GM23338 (cell line): ENCODE measurements at regions not wholly inside any gene's neighbourhood (a gene's known extent, or its start where the extent isn't known, plus 50 kb on each side); places are given as distances from the start of the nearest gene placed in this dataset.

Source experiments
- ATAC-seq: fragments of 200-7000 bp; cut with Tn5 transposase; 3 replicates; pipeline ENCODE4 v1.9.1; 2020
- DNase-seq: peaks from one replicate; pipeline ENCODE4 v3.0.0-alpha.2; 2015; ENCODE audit warnings: low spot score
- H2AFZ ChIP-seq: fragments of 200-600 bp; sonication (generic); 2 replicates; pipeline ENCODE4 v1.8.0; 2016; ENCODE audit warnings: antibody characterized with exemption, mild to moderate bottlenecking, moderate library complexity
- H3F3A ChIP-seq: fragments of 200-600 bp; sonication (generic); replicated peaks from 2 replicates; pipeline ENCODE4 v1.8.0; 2017; ENCODE audit warnings: antibody characterized with exemption, mixed run types, low read depth
- H3K27ac ChIP-seq: fragments of 200-600 bp; sonication (generic); 2 replicates; pipeline ENCODE4 v1.6.1; 2016; ENCODE audit warnings: low read depth
- H3K27me3 ChIP-seq: fragments of 200-600 bp; sonication (generic); 2 replicates; pipeline ENCODE4 v1.8.0; 2016; ENCODE audit warnings: mild to moderate bottlenecking, mixed run types, moderate library complexity; ENCODE audit not compliant: insufficient read depth
- H3K36me3 ChIP-seq: fragments of 200-600 bp; sonication (generic); 2 replicates; pipeline ENCODE4 v1.8.0; 2016; ENCODE audit warnings: mild to moderate bottlenecking; ENCODE audit not compliant: insufficient read depth
- H3K4me1 ChIP-seq: fragments of 200-600 bp; sonication (generic); 2 replicates; pipeline ENCODE4 v1.8.0; 2016; ENCODE audit warnings: mild to moderate bottlenecking, moderate library complexity; ENCODE audit not compliant: insufficient read depth
- H3K4me2 ChIP-seq: fragments of 200-600 bp; sonication (generic); 2 replicates; pipeline ENCODE4 v1.7.1; 2017; ENCODE audit warnings: mixed run types
- H3K4me3 ChIP-seq: fragments of 200-600 bp; sonication (generic); 2 replicates; pipeline ENCODE4 v1.6.1; 2016; ENCODE audit warnings: mixed run types
- H3K79me2 ChIP-seq: fragments of 200-600 bp; sonication (generic); replicated peaks from 2 replicates; pipeline ENCODE4 v1.8.0; 2017; ENCODE audit warnings: mild to moderate bottlenecking; ENCODE audit not compliant: insufficient read depth
- H3K9me2 ChIP-seq: fragments of 200-600 bp; sonication (generic); 2 replicates; pipeline ENCODE4 v1.8.0; 2017; ENCODE audit not compliant: insufficient read depth
- H4K20me1 ChIP-seq: fragments of 200-600 bp; sonication (generic); replicated peaks from 2 replicates; pipeline ENCODE4 v1.8.0; 2017; ENCODE audit warnings: mild to moderate bottlenecking; ENCODE audit not compliant: insufficient read depth
- H3K27ac Mint-ChIP-seq: 2 replicates; pipeline ENCODE4 v1.8.0; 2020; ENCODE audit warnings: inconsistent platforms, mild to moderate bottlenecking, moderate library complexity, mixed read lengths
- H3K27me3 Mint-ChIP-seq: 3 replicates; pipeline ENCODE4 v1.8.0; 2022; ENCODE audit warnings: low read depth, mild to moderate bottlenecking, moderate library complexity, mixed read lengths, inconsistent platforms; ENCODE audit not compliant: insufficient read depth, poor library complexity
- H3K36me3 Mint-ChIP-seq: 3 replicates; pipeline ENCODE4 v1.8.0; 2021; ENCODE audit warnings: low read depth, mild to moderate bottlenecking, inconsistent platforms, moderate library complexity, mixed read lengths
- H3K4me1 Mint-ChIP-seq: 3 replicates; pipeline ENCODE4 v1.8.0; 2020; ENCODE audit warnings: mild to moderate bottlenecking, inconsistent platforms, mixed read lengths
- H3K4me3 Mint-ChIP-seq: 3 replicates; pipeline ENCODE4 v1.8.0; 2021; ENCODE audit warnings: moderate library complexity, mild to moderate bottlenecking, inconsistent platforms, mixed read lengths
- H3K9me3 Mint-ChIP-seq: 3 replicates; pipeline ENCODE4 v1.8.0; 2020; ENCODE audit warnings: moderate library complexity, mild to moderate bottlenecking, inconsistent platforms, mixed read lengths
- CREB1 ChIP-seq: fragments of 250-450 bp; sonication (Bioruptor Pico); IDR thresholded peaks from 2 replicates; pipeline ENCODE4 v1.5.0; 2020; ENCODE audit warnings: low read depth, mild to moderate bottlenecking, moderate library complexity
- CTCF ChIP-seq, 2 experiments: fragments of 200-600 bp in 1 of 2; sonication (generic) in 1 of 2; conservative IDR thresholded peaks; 2 replicates each; pipeline versions ENCODE4 v1.5.1 to v1.6.1; 2016 to 2017; ENCODE audit warnings: antibody characterized with exemption in 2 of 2, low read depth in 2 of 2, mild to moderate bottlenecking in 2 of 2, moderate library complexity in 1 of 2
- ETS1 ChIP-seq: IDR thresholded peaks from 2 replicates; pipeline ENCODE4 v1.6.1; 2016; ENCODE audit warnings: antibody characterized with exemption
- EZH2 ChIP-seq: fragments of 200-600 bp; sonication (generic); IDR thresholded peaks from one replicate; pipeline ENCODE4 v1.8.0; 2017; ENCODE audit warnings: antibody characterized with exemption, mild to moderate bottlenecking, low read depth; ENCODE audit not compliant: unreplicated experiment
- EZH2phosphoT487 ChIP-seq: fragments of 200-600 bp; sonication (generic); IDR thresholded peaks from one replicate; pipeline ENCODE4 v1.8.1; 2018; ENCODE audit warnings: antibody characterized with exemption; ENCODE audit not compliant: unreplicated experiment
- NANOG ChIP-seq: IDR thresholded peaks from 2 replicates; pipeline ENCODE4 v1.6.1; 2016; ENCODE audit warnings: antibody characterized with exemption, borderline replicate concordance
- POLR2AphosphoS5 ChIP-seq: IDR thresholded peaks from 2 replicates; pipeline ENCODE4 v1.6.1; 2016; ENCODE audit warnings: antibody characterized with exemption, low read depth
- REST ChIP-seq: IDR thresholded peaks from one replicate; pipeline ENCODE4 v1.6.1; 2018; ENCODE audit warnings: antibody characterized with exemption; ENCODE audit not compliant: unreplicated experiment
- STAT1 ChIP-seq: IDR thresholded peaks from one replicate; pipeline ENCODE4 v1.6.1; 2016; ENCODE audit warnings: antibody characterized with exemption; ENCODE audit not compliant: unreplicated experiment
- ZNF114 ChIP-seq: fragments of 250-450 bp; sonication (Bioruptor Pico); IDR thresholded peaks from 2 replicates; pipeline ENCODE4 v1.5.0; 2020; ENCODE audit warnings: mild to moderate bottlenecking, moderate library complexity
- ZNF331 ChIP-seq: fragments of 250-450 bp; sonication (Bioruptor Pico); IDR thresholded peaks from 2 replicates; pipeline ENCODE4 v1.5.0; 2020; ENCODE audit warnings: low read depth, mild to moderate bottlenecking, moderate library complexity
- ZNF462 ChIP-seq: fragments of 250-450 bp; sonication (Bioruptor Pico); IDR thresholded peaks from 2 replicates; pipeline ENCODE4 v1.5.0; 2020; ENCODE audit warnings: mild to moderate bottlenecking, moderate library complexity

- TF ChIP-seq CTCF (conservative IDR thresholded peaks at IDR 0.05; ENCODE audit: low read depth in 2 of 2), result no peak
- TF ChIP-seq CREB1 (CRISPR knock-in tag), result no peak
- TF ChIP-seq STAT1, result no peak
- no peak for TF ChIP-seq ETS1
- TF ChIP-seq POLR2AphosphoS5, result no peak
- TF ChIP-seq ZNF331 (CRISPR knock-in tag), result no peak
Observed at GRCh38 chr18:22045221-22045918, 124.0 kb upstream of the GATA6 start (continued).

GRCh38 chr18:22046473-22046872, 122.9 kb upstream of the GATA6 start:
- Histone ChIP-seq H3F3A (no peaks in the 10 kb centered on the region), H3K4me2 (no peak overlapping the region), H3K27me3 (no peaks in the 10 kb centered on the region), H2AFZ (no peak overlapping the region), H3K27ac (no peak overlapping the region), H3K9me2 (no peaks in the 10 kb centered on the region), H3K4me3 (no peak overlapping the region), H4K20me1 (no peaks in the 10 kb centered on the region), H3K36me3 (no peaks in the 10 kb centered on the region), H3K4me1 (peaks cover 6% of the 10 kb centered on the region; the same call in 1 of the 2 replicates), H3K79me2 (no peaks in the 10 kb centered on the region)
- DNase-seq (no peak), ATAC-seq (no peak)
- peaks cover 12% of the 10 kb centered on the region; the same call in 2 of the 3 replicates for H3K4me1 Mint-ChIP-seq
- no peaks in the 10 kb centered on the region for H3K36me3 Mint-ChIP-seq
- no peak overlapping the region for H3K27ac Mint-ChIP-seq
- no peak overlapping the region for H3K4me3 Mint-ChIP-seq
- no peaks in the 10 kb centered on the region for H3K27me3 Mint-ChIP-seq
- no peaks in the 10 kb centered on the region for H3K9me3 Mint-ChIP-seq
- TF ChIP-seq EZH2phosphoT487, result no peak
- TF ChIP-seq EZH2, result no peak
- no peak for TF ChIP-seq ZNF114 (CRISPR knock-in tag)
- TF ChIP-seq ZNF462 (CRISPR knock-in tag), result no peak
- no peak for TF ChIP-seq NANOG
- TF ChIP-seq REST, result no peak
- no peak for TF ChIP-seq ZNF331 (CRISPR knock-in tag)
- TF ChIP-seq POLR2AphosphoS5, result no peak
- TF ChIP-seq STAT1, result no peak
- TF ChIP-seq CREB1 (CRISPR knock-in tag), result no peak
